Keratinocyte (primary cell): ENCODE measurements at regions not wholly inside any gene's neighbourhood (a gene's known extent, or its start where the extent isn't known, plus 50 kb on each side); places are given as distances from the start of the nearest gene placed in this dataset.

Source experiments
- DNase-seq: peaks from one replicate; pipeline ENCODE4 v3.0.0-alpha.2; 2011; ENCODE audit warnings: low read depth, missing footprints, low spot score
- FAIRE-seq: peaks from 2 replicates; lab custom pipeline; 2011; peaks lifted over from hg19 to GRCh38; lab: Jason Lieb, UNC
- H2AFZ ChIP-seq: 2 replicates; pipeline ENCODE4 v1.6.0; 2012; ENCODE audit warnings: low read length, control low read depth, inconsistent platforms; ENCODE audit not compliant: control insufficient read depth
- H3K27ac ChIP-seq: 2 replicates; pipeline ENCODE4 v1.5.1; 2011; ENCODE audit warnings: low read length; ENCODE audit not compliant: control insufficient read depth, insufficient read depth
- H3K27me3 ChIP-seq: 3 replicates; pipeline ENCODE4 v1.6.0; 2011; ENCODE audit warnings: low read length; ENCODE audit not compliant: control insufficient read depth, insufficient read depth; ENCODE audit errors: extremely low read depth
- H3K36me3 ChIP-seq, 2 experiments: 2 replicates in 1 of 2; 3 replicates in 1 of 2; pipeline ENCODE4 v1.5.1; 2011; ENCODE audit warnings: low read length in 2 of 2, mild to moderate bottlenecking in 1 of 2; ENCODE audit not compliant: control insufficient read depth in 2 of 2, insufficient read depth in 2 of 2; ENCODE audit errors: extremely low read depth in 1 of 2
- H3K4me1 ChIP-seq: 3 replicates; pipeline ENCODE4 v1.5.1; 2011; ENCODE audit warnings: low read length; ENCODE audit not compliant: control insufficient read depth, insufficient read depth; ENCODE audit errors: extremely low read depth
- H3K4me2 ChIP-seq: 3 replicates; pipeline ENCODE4 v1.6.0; 2011; ENCODE audit warnings: low read depth, low read length; ENCODE audit not compliant: control insufficient read depth, insufficient read depth; ENCODE audit errors: extremely low read depth
- H3K4me3 ChIP-seq, 3 experiments: fragments of 200-600 bp in 1 of 3; sonication (generic) in 1 of 3; 2 replicates in 2 of 3; 3 replicates in 1 of 3; pipeline ENCODE4 v1.5.1; 2011 to 2016; ENCODE audit warnings: low read length in 3 of 3, mild to moderate bottlenecking in 3 of 3, control low read depth in 2 of 3, inconsistent platforms in 1 of 3, low read depth in 1 of 3, mixed read lengths in 1 of 3, mixed run types in 1 of 3, moderate library complexity in 1 of 3; ENCODE audit not compliant: control insufficient read depth in 2 of 3, insufficient read depth in 2 of 3; ENCODE audit errors: extremely low read depth in 1 of 3
- H3K79me2 ChIP-seq: 2 replicates; pipeline ENCODE4 v1.6.0; 2012; ENCODE audit warnings: low read length; ENCODE audit not compliant: control insufficient read depth, insufficient read depth
- H3K9ac ChIP-seq: 3 replicates; pipeline ENCODE4 v1.6.0; 2011; ENCODE audit warnings: low read length; ENCODE audit not compliant: control insufficient read depth, insufficient read depth; ENCODE audit errors: extremely low read depth
- H3K9me1 ChIP-seq: 3 replicates; pipeline ENCODE4 v1.6.0; 2011; ENCODE audit warnings: low read length; ENCODE audit not compliant: control insufficient read depth, insufficient read depth; ENCODE audit errors: extremely low read depth
- H3K9me3 ChIP-seq: 2 replicates; pipeline ENCODE4 v1.5.1; 2012; ENCODE audit warnings: low read depth, low read length; ENCODE audit not compliant: control insufficient read depth
- H4K20me1 ChIP-seq: 3 replicates; pipeline ENCODE4 v1.6.0; 2011; ENCODE audit warnings: low read length; ENCODE audit not compliant: control insufficient read depth, insufficient read depth; ENCODE audit errors: extremely low read depth
- EZH2 ChIP-seq: IDR thresholded peaks from one replicate; pipeline ENCODE4 v1.6.1; 2012; ENCODE audit warnings: inconsistent platforms, mild to moderate bottlenecking, low read length, moderate library complexity
- dilution Hi-C: fragments of 300-500 bp; cut with MboI; formaldehyde crosslinking; loops from one replicate; pipeline ENCODE4 v1.7.0; 2020; ENCODE audit warnings: low sequenced_read_pairs; ENCODE audit not compliant: extremely low pct_ligation_motif_present
- TF ChIP-seq, protein P1 (sequence below), 3 experiments: IDR thresholded peaks in 1 of 3; conservative IDR thresholded peaks in 1 of 3; optimal IDR thresholded peaks in 1 of 3; 2 replicates in 2 of 3; 3 replicates in 1 of 3; pipeline versions ENCODE3 to v1.5.1; 2011; ENCODE audit warnings: low read length in 3 of 3, mild to moderate bottlenecking in 3 of 3, moderate library complexity in 2 of 3, control low read depth in 1 of 3, inconsistent platforms in 1 of 3; ENCODE audit not compliant: insufficient read depth in 2 of 3; ENCODE audit errors: extremely low read depth in 1 of 3

DNA sequence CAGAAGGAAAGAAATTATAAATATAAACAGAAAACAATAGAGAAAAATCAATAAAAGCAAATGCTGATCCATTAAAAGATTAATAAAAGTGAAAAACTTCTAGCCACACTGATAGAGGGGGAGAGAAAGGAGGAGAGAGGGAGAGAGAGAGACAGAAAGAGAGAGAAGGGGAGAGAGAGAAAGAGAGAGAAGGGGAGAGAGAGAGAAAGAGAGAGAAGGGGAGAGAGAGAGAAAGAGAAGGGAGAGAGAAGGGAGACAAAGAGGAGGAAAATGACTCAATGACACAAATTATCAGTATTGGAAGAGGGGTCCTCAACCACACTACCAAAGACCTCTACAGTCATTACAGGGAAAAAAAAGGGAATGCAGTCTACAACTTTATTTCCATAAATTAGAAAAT lies 94.4 kb upstream of the VIPR2 start:
- H4K20me1 ChIP-seq = no peaks in the 10 kb centered on the region
- peaks cover 2% of the 10 kb centered on the region for H3K9me3 ChIP-seq
- TF ChIP-seq, protein P1, sequence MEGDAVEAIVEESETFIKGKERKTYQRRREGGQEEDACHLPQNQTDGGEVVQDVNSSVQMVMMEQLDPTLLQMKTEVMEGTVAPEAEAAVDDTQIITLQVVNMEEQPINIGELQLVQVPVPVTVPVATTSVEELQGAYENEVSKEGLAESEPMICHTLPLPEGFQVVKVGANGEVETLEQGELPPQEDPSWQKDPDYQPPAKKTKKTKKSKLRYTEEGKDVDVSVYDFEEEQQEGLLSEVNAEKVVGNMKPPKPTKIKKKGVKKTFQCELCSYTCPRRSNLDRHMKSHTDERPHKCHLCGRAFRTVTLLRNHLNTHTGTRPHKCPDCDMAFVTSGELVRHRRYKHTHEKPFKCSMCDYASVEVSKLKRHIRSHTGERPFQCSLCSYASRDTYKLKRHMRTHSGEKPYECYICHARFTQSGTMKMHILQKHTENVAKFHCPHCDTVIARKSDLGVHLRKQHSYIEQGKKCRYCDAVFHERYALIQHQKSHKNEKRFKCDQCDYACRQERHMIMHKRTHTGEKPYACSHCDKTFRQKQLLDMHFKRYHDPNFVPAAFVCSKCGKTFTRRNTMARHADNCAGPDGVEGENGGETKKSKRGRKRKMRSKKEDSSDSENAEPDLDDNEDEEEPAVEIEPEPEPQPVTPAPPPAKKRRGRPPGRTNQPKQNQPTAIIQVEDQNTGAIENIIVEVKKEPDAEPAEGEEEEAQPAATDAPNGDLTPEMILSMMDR (optimal IDR thresholded peaks at IDR 0.05 in 1 of 3, IDR thresholded peaks at IDR 0.05 in 1 of 3, conservative IDR thresholded peaks at IDR 0.05 in 1 of 3; ENCODE audit: extremely low read depth in 1 of 3, insufficient read depth in 2 of 3, low read length in 3 of 3) = no peak
- TF ChIP-seq EZH2 = no peak
- H3K27me3 ChIP-seq = no peaks in the 10 kb centered on the region
- H3K4me2 ChIP-seq = no peak overlapping the region
- no peak overlapping the region for H3K9ac ChIP-seq
- H3K79me2 ChIP-seq = no peaks in the 10 kb centered on the region
- dilution Hi-C loops = no loop called here
- no peak overlapping the region for H2AFZ ChIP-seq
- no peaks in the 10 kb centered on the region for H3K9me1 ChIP-seq
- H3K4me1 ChIP-seq = no peaks in the 10 kb centered on the region
- DNase-seq (no peak), FAIRE-seq (no peak)
- H3K36me3 ChIP-seq = no peaks in the 10 kb centered on the region
- no peak overlapping the region for H3K27ac ChIP-seq
- no peak overlapping the region for H3K4me3 ChIP-seq

DNA sequence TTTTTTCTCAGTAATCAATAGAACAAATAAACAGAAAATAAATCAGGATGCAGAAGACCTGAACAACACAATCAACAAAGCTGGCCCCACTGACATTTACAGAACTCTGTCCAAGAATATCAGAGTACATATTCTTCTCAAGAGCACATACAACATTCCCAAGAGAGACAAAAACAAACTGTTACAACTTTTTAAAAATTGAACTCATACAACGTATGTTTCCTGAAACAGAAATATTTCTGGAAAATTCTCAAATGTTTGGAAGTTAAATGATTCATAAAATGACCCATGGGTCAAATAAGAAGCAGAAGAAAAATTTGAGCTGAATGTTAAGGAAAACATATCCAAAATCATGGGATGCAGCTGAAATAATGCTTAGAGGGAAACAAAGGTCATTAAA lies 93.9 kb upstream of the VIPR2 start:
- H3K9me3 ChIP-seq = peaks cover 2% of the 10 kb centered on the region
- no peak overlapping the region for H3K4me2 ChIP-seq
- H4K20me1 ChIP-seq = no peaks in the 10 kb centered on the region
- no peak for DNase-seq
- H3K4me1 ChIP-seq = no peaks in the 10 kb centered on the region
- no peak overlapping the region for H3K4me3 ChIP-seq
- no peaks in the 10 kb centered on the region for H3K9me1 ChIP-seq
- H2AFZ ChIP-seq = no peak overlapping the region
- no peaks in the 10 kb centered on the region for H3K79me2 ChIP-seq
- no peak for FAIRE-seq
- H3K9ac ChIP-seq = no peak overlapping the region
- H3K27me3 ChIP-seq = no peaks in the 10 kb centered on the region
- dilution Hi-C loops = no loop called here
- no peaks in the 10 kb centered on the region for H3K36me3 ChIP-seq
- no peak overlapping the region for H3K27ac ChIP-seq
- TF ChIP-seq, protein P1 (optimal IDR thresholded peaks at IDR 0.05 in 1 of 3, IDR thresholded peaks at IDR 0.05 in 1 of 3, conservative IDR thresholded peaks at IDR 0.05 in 1 of 3; ENCODE audit: extremely low read depth in 1 of 3, insufficient read depth in 2 of 3, low read length in 3 of 3) = no peak
- TF ChIP-seq EZH2 = no peak
